ENCODE measurements at regions not wholly inside any gene's neighbourhood (a gene's known extent, or its start where the extent isn't known, plus 50 kb on each side); places are given as distances from the start of the nearest gene placed in this dataset.

GRCh38 chr9:95763983-95764382, 111.5 kb upstream of the ERCC6L2 start:
- TF ChIP-seq CTCF (IDR thresholded peaks at IDR 0.05; ENCODE audit: insufficient read depth, low read depth, low read length, missing control alignments): no peak
- H3K4me3 ChIP-seq (ENCODE audit: low read depth, low read length): no peak overlapping the region
- DNase-seq (ENCODE audit: low read depth): no peak

GRCh38 chr9:95763006-95763405, 112.5 kb upstream of the ERCC6L2 start:
- DNase-seq (ENCODE audit: low read depth): no peak
- no peak for TF ChIP-seq CTCF (IDR thresholded peaks at IDR 0.05; ENCODE audit: insufficient read depth, low read depth, low read length, missing control alignments)
- no peak overlapping the region for H3K4me3 ChIP-seq (ENCODE audit: low read depth, low read length)

GRCh38 chr9:95762322-95762721, 113.2 kb upstream of the ERCC6L2 start:
- peak; percentile 51 for DNase-seq (ENCODE audit: low read depth)
- no peak overlapping the region for H3K4me3 ChIP-seq (ENCODE audit: low read depth, low read length)
- TF ChIP-seq CTCF (IDR thresholded peaks at IDR 0.05; ENCODE audit: insufficient read depth, low read depth, low read length, missing control alignments): no peak

GRCh38 chr9:95760791-95761190, 114.7 kb upstream of the ERCC6L2 start:
- TF ChIP-seq CTCF (IDR thresholded peaks at IDR 0.05; ENCODE audit: insufficient read depth, low read depth, low read length, missing control alignments): no peak
- no peak overlapping the region for H3K4me3 ChIP-seq (ENCODE audit: low read depth, low read length)
- DNase-seq (ENCODE audit: low read depth): no peak

GRCh38 chr9:95757439-95757838, 118.1 kb upstream of the ERCC6L2 start:
- no peak overlapping the region for H3K4me3 ChIP-seq (ENCODE audit: low read depth, low read length)
- peak; percentile 18 for DNase-seq (ENCODE audit: low read depth)
- TF ChIP-seq CTCF (IDR thresholded peaks at IDR 0.05; ENCODE audit: insufficient read depth, low read depth, low read length, missing control alignments): no peak

- DNase-seq (ENCODE audit: low read depth): no peak
- H3K4me3 ChIP-seq (ENCODE audit: low read depth, low read length): no peak overlapping the region
- TF ChIP-seq CTCF (IDR thresholded peaks at IDR 0.05; ENCODE audit: insufficient read depth, low read depth, low read length, missing control alignments): no peak
Observed at GRCh38 chr9:95756986-95757385, 118.5 kb upstream of the ERCC6L2 start.

GRCh38 chr9:95756101-95756500, 119.4 kb upstream of the ERCC6L2 start:
- H3K4me3 ChIP-seq (ENCODE audit: low read depth, low read length): no peak overlapping the region
- TF ChIP-seq CTCF (IDR thresholded peaks at IDR 0.05; ENCODE audit: insufficient read depth, low read depth, low read length, missing control alignments): no peak
- no peak for DNase-seq (ENCODE audit: low read depth)

Measured in GM12865 (cell line).